ENCODE measurements at regions not wholly inside any gene's neighbourhood (a gene's known extent, or its start where the extent isn't known, plus 50 kb on each side); places are given as distances from the start of the nearest gene placed in this dataset.

GRCh38 chr3:159418571-159419526 lies 569.8 kb upstream of the IL12A start:
- H3K9me3 ChIP-seq (replicated peaks) = no peaks in the 10 kb centered on the region
- no peak for DNase-seq
- no peak overlapping the region for H3K27ac ChIP-seq (replicated peaks)
- no peak overlapping the region for H3K4me3 ChIP-seq
- H3K4me1 ChIP-seq = no peaks in the 10 kb centered on the region
- H3K36me3 ChIP-seq = no peaks in the 10 kb centered on the region
- intact Hi-C loops (cut with micrococcal nuclease) = no loop called here
- no peaks in the 10 kb centered on the region for H3K27me3 ChIP-seq (ENCODE audit: low read depth)
- no peak for TF ChIP-seq CTCF (IDR thresholded peaks at IDR 0.05; ENCODE audit: borderline replicate concordance)

GRCh38 chr3:159429702-159430101 lies 558.9 kb upstream of the IL12A start:
- DNase-seq = no peak
- Histone ChIP-seq H3K4me1 (no peaks in the 10 kb centered on the region), H3K27me3 (ENCODE audit: low read depth) (no peaks in the 10 kb centered on the region), H3K9me3 (replicated peaks) (no peaks in the 10 kb centered on the region), H3K4me3 (no peak overlapping the region), H3K36me3 (no peaks in the 10 kb centered on the region), H3K27ac (replicated peaks) (no peak overlapping the region)
- intact Hi-C loops (cut with micrococcal nuclease) = no loop called here
- no peak for TF ChIP-seq CTCF (IDR thresholded peaks at IDR 0.05; ENCODE audit: borderline replicate concordance)

- H3K27me3 ChIP-seq (ENCODE audit: low read depth) = no peaks in the 10 kb centered on the region
- intact Hi-C loops (cut with micrococcal nuclease) = no loop called here
- no peak for DNase-seq
- H3K36me3 ChIP-seq = no peaks in the 10 kb centered on the region
- H3K4me3 ChIP-seq = no peak overlapping the region
- H3K9me3 ChIP-seq (replicated peaks) = no peaks in the 10 kb centered on the region
- no peaks in the 10 kb centered on the region for H3K4me1 ChIP-seq
- H3K27ac ChIP-seq (replicated peaks) = no peak overlapping the region
- no peak for TF ChIP-seq CTCF (IDR thresholded peaks at IDR 0.05; ENCODE audit: borderline replicate concordance)
Observed at GRCh38 chr3:159432682-159433340, 555.8 kb upstream of the IL12A start.

- no peak for DNase-seq
- no peaks in the 10 kb centered on the region for H3K36me3 ChIP-seq
- TF ChIP-seq CTCF (IDR thresholded peaks at IDR 0.05; ENCODE audit: borderline replicate concordance) = no peak
- H3K27me3 ChIP-seq (ENCODE audit: low read depth) = no peaks in the 10 kb centered on the region
- no peak overlapping the region for H3K27ac ChIP-seq (replicated peaks)
- H3K4me1 ChIP-seq = no peaks in the 10 kb centered on the region
- no peak overlapping the region for H3K4me3 ChIP-seq
- H3K9me3 ChIP-seq (replicated peaks) = no peaks in the 10 kb centered on the region
- intact Hi-C loops (cut with micrococcal nuclease) = no loop called here
Observed at GRCh38 chr3:159439346-159439745, 549.3 kb upstream of the IL12A start.

- no peaks in the 10 kb centered on the region for H3K4me1 ChIP-seq
- no peak overlapping the region for H3K27ac ChIP-seq (replicated peaks)
- H3K27me3 ChIP-seq (ENCODE audit: low read depth) = no peaks in the 10 kb centered on the region
- DNase-seq = no peak
- H3K36me3 ChIP-seq = no peaks in the 10 kb centered on the region
- intact Hi-C loops (cut with micrococcal nuclease) = no loop called here
- no peak overlapping the region for H3K4me3 ChIP-seq
- TF ChIP-seq CTCF (IDR thresholded peaks at IDR 0.05; ENCODE audit: borderline replicate concordance) = no peak
- no peaks in the 10 kb centered on the region for H3K9me3 ChIP-seq (replicated peaks)
Observed at GRCh38 chr3:159441279-159441678, 547.4 kb upstream of the IL12A start.
